Transverse colon (tissue), 3 donors: ENCODE measurements at regions not wholly inside any gene's neighbourhood (a gene's known extent, or its start where the extent isn't known, plus 50 kb on each side); places are given as distances from the start of the nearest gene placed in this dataset.

Experiments
- POLR2A ChIP-seq: fragments of 450-650 bp; IDR thresholded peaks from one replicate; pipeline ENCODE4 v1.6.1; 2016; ENCODE audit warnings: antibody characterized with exemption, mild to moderate bottlenecking, moderate library complexity
- POLR2AphosphoS5 ChIP-seq, 3 donors: sonication (generic); formaldehyde crosslinking; IDR thresholded peaks; one replicate each; pipeline ENCODE4 v1.6.1; 2016; ENCODE audit warnings: antibody characterized with exemption in 3 of 3

DNA sequence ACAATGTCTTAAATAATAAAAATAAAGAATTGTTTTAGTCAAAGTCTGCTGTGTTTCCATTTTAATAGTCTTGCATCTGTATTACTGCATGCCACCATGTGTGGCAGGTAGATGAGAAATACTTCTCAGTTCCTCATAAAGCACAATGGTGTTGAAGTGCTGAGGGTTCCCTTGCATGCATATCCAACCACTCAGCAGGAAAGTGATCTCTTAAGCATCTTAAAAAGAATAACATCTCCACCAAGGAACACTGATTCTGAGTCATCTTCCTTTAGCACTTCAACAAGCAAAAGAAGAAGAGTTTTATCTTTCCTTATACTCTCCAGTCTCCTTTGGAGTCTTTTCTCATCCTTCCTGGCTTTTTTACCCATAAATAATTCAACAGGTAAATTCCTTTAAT is 602.0 kb downstream of the TBL1XR1 start:
- TF ChIP-seq POLR2A (no peak), POLR2AphosphoS5 (IDR thresholded peaks at IDR 0.05) (no peak)
